ENCODE measurements at regions not wholly inside any gene's neighbourhood (a gene's known extent, or its start where the extent isn't known, plus 50 kb on each side); places are given as distances from the start of the nearest gene placed in this dataset.

- H3K27me3 ChIP-seq = no peaks in the 10 kb centered on the region
Observed at GRCh38 chr1:232267837-232268598, 361.9 kb downstream of the SIPA1L2 start.

DNA sequence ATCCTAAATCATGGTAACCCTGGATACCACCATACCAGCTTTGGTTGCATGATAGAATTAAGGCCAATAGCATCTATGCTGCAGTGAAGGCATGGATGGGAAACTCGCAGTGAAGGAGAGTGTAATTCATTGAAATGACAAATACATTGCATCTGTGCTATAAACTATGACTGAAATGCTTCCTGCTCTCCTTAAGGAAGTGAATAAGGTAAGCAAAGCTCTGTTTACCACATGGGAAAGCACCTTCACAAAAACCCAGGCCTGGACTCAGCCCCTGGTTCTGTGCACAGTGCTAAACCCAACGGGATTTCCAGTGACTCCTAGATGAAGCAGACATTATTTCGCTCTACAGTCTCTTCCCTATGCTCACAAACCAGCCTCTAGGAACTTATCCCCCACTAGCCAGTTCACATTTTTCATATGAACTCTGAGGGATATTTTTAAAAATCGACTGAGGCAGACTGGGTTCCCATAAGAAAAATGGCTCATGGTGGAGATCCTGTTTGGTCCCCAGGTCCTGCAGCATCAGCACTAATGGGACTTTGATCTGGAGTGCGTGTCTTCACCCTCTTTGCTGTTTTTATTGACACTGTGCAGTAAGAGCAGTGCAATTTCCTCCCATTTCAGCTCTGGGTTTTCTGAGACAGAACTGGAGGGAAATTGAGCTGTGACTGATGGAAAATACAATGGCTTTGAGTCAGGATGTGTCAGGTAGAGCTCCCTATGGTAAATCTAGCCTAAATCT is 362.7 kb downstream of the SIPA1L2 start:
- H3K9me3 ChIP-seq = no peaks in the 10 kb centered on the region
- TF ChIP-seq, protein P1, sequence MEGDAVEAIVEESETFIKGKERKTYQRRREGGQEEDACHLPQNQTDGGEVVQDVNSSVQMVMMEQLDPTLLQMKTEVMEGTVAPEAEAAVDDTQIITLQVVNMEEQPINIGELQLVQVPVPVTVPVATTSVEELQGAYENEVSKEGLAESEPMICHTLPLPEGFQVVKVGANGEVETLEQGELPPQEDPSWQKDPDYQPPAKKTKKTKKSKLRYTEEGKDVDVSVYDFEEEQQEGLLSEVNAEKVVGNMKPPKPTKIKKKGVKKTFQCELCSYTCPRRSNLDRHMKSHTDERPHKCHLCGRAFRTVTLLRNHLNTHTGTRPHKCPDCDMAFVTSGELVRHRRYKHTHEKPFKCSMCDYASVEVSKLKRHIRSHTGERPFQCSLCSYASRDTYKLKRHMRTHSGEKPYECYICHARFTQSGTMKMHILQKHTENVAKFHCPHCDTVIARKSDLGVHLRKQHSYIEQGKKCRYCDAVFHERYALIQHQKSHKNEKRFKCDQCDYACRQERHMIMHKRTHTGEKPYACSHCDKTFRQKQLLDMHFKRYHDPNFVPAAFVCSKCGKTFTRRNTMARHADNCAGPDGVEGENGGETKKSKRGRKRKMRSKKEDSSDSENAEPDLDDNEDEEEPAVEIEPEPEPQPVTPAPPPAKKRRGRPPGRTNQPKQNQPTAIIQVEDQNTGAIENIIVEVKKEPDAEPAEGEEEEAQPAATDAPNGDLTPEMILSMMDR (IDR thresholded peaks at IDR 0.05) = no peak
- no peak for TF ChIP-seq POLR2A (IDR thresholded peaks at IDR 0.05)
- intact Hi-C loops (cut with DNase I) = no loop called here

More at GRCh38 chr1:232267837-232268598, 361.9 kb downstream of the SIPA1L2 start:
- TF ChIP-seq, protein P1 (IDR thresholded peaks at IDR 0.05) = no peak
- TF ChIP-seq POLR2A (IDR thresholded peaks at IDR 0.05) = no peak
- no CpG with 5 or more reads among the region's 4 CpGs for WGBS, 2 donors
- Histone ChIP-seq H3K36me3 (no peaks in the 10 kb centered on the region), H3K27ac (no peak overlapping the region), H3K4me1 (peaks cover 0 to 10% (median 3%) of the 10 kb centered on the region in 3 donors), H3K4me3 (no peak overlapping the region), H3K9me3 (no peaks in the 10 kb centered on the region)
- no peak for DNase-seq
- intact Hi-C loops (cut with DNase I) = no loop called here

DNA sequence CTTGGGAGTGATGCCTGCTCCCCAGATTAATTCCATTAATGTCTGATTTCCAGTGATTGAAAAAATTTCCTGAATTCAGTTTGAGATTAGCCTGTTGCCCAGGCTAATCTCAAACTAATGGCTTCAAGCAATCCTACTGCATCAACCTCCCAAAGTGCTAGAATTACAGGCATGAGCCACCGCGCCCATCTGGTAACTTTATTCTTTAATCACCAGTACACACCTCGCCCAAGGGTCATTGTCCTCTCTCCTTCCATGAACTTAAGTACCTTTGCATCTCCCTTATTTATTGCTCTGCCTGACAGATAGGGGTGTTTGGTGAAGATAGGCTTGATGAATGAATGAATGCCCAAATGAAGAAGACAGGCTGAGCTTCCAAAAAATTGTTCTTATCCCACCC is 366.5 kb downstream of the SIPA1L2 start:
- peaks cover 0 to 16% (median 0%) of the 10 kb centered on the region in 3 donors for H3K4me1 ChIP-seq
- H3K27me3 ChIP-seq = no peaks in the 10 kb centered on the region
- H3K36me3 ChIP-seq = no peaks in the 10 kb centered on the region
- intact Hi-C loops (cut with DNase I) = no loop called here
- no peak overlapping the region for H3K27ac ChIP-seq
- no peaks in the 10 kb centered on the region for H3K9me3 ChIP-seq
- no peak overlapping the region for H3K4me3 ChIP-seq
- TF ChIP-seq POLR2A (IDR thresholded peaks at IDR 0.05) = no peak
- TF ChIP-seq, protein P1 (IDR thresholded peaks at IDR 0.05) = no peak
- no peak for DNase-seq
- WGBS, 2 donors = 86 to 89% methylated on average over 3 of the region's 3 CpGs

More for the DNA sequence above, 362.7 kb downstream of the SIPA1L2 start:
- no peak overlapping the region for H3K27ac ChIP-seq
- no peaks in the 10 kb centered on the region for H3K36me3 ChIP-seq
- H3K27me3 ChIP-seq = no peaks in the 10 kb centered on the region
- DNase-seq = no peak
- WGBS, 2 donors = 62 to 64% methylated on average over 5 of the region's 5 CpGs
- no peak overlapping the region for H3K4me3 ChIP-seq
- H3K4me1 ChIP-seq = peaks cover 0 to 4% (median 0%) of the 10 kb centered on the region in 3 donors

DNA sequence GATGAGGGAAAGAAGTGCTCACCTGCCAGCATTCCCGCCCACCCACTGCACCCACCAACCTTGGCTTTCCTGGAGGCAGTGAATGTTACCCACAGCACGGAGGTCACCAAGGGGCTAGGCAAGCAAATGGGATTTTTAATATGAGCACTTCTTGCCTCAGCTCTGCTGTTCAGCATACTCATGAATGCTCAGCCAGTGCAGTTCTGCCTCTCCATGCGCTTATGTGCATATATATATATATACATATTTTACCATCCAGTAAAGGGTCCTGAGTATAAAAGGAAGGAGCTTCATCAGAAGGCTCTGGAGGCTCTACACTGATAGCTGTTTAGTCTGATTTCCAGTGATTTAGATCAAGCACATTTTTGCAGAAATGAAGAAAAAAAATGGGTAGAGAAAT is 366.9 kb downstream of the SIPA1L2 start:
- TF ChIP-seq POLR2A (IDR thresholded peaks at IDR 0.05) = no peak
- TF ChIP-seq, protein P1 (IDR thresholded peaks at IDR 0.05) = no peak

DNA sequence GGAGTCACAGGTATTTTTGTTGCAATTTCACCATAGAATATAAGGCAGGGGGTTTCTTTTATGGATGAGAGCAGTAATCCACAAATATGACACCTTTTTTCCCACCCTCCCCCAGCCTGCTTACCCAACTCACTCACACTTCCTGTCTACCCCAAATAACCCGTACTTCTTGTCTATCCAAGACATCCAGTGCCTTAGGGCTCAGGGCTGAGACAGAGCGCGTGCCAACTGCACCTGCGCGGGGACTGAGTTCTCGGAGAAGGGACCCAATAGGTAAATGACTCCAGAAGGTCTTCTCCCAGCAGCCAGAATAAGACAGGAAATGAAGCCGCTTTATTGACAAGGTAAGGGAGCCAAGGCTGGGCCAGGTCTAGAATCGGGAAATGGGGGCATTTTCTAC is 369.1 kb downstream of the SIPA1L2 start:
- Histone ChIP-seq H3K36me3 (no peaks in the 10 kb centered on the region), H3K9me3 (no peaks in the 10 kb centered on the region), H3K4me1 (peaks cover 0 to 16% (median 0%) of the 10 kb centered on the region in 3 donors), H3K27ac (no peak overlapping the region), H3K4me3 (peak overlapping the region in 1 of 4 donors; percentile 19), H3K27me3 (no peaks in the 10 kb centered on the region)
- intact Hi-C loops (cut with DNase I) = no loop called here
- no peak for DNase-seq
- TF ChIP-seq, protein P1 (IDR thresholded peaks at IDR 0.05) = no peak
- TF ChIP-seq POLR2A (IDR thresholded peaks at IDR 0.05) = no peak
- 46 to 67% methylated on average over 7 of the region's 8 CpGs for WGBS, 2 donors

More for the DNA sequence above, 366.9 kb downstream of the SIPA1L2 start:
- no peak for DNase-seq
- Histone ChIP-seq H3K4me1 (peaks cover 0 to 16% (median 0%) of the 10 kb centered on the region in 3 donors), H3K9me3 (no peaks in the 10 kb centered on the region), H3K4me3 (no peak overlapping the region), H3K36me3 (no peaks in the 10 kb centered on the region), H3K27ac (no peak overlapping the region), H3K27me3 (no peaks in the 10 kb centered on the region)
- 85 to 93% methylated on average over 3 of the region's 3 CpGs for WGBS, 2 donors
- intact Hi-C loops (cut with DNase I) = no loop called here
